Activated CD8-positive, alpha-beta memory T cell treated with anti-CD3 and anti-CD28 coated beads, Interleukin-2, amount 10 ng/mL, durations not matched to agents 7 days and 5 days (primary cell): ENCODE measurements at regions not wholly inside any gene's neighbourhood (a gene's known extent, or its start where the extent isn't known, plus 50 kb on each side); places are given as distances from the start of the nearest gene placed in this dataset.
"Not testable (repeated sequence)": the region's sequence is repeated elsewhere in the genome, so short reads cannot be mapped to it uniquely, and the experiment has no call there.

Experiments used
- ATAC-seq: fragments of 150-1000 bp; cut with Tn5 transposase; one replicate; pipeline ENCODE4 v1.10.0; 2021; ENCODE audit warnings: moderate library complexity
- CTCF ChIA-PET: fragments of 350-600 bp; sonication (Branson Sonifier 250); formaldehyde crosslinking; loops from one replicate; lab custom pipeline; 2021; ENCODE audit warnings: antibody characterized with exemption; lab: Charles Lee
- DNase-seq: peaks from one replicate; pipeline ENCODE4 v3.0.0-alpha.2; 2020
- H3K27ac Mint-ChIP-seq: one replicate; pipeline ENCODE4 v1.8.0; 2021; ENCODE audit warnings: mild to moderate bottlenecking, mixed read lengths
- H3K27me3 Mint-ChIP-seq: one replicate; pipeline ENCODE4 v1.8.0; 2021; ENCODE audit warnings: mixed read lengths
- H3K36me3 Mint-ChIP-seq: one replicate; pipeline ENCODE4 v1.8.0; 2021; ENCODE audit warnings: mild to moderate bottlenecking, mixed read lengths
- H3K4me1 Mint-ChIP-seq: one replicate; pipeline ENCODE4 v1.8.0; 2021; ENCODE audit warnings: mixed read lengths
- H3K4me3 Mint-ChIP-seq: one replicate; pipeline ENCODE4 v1.8.0; 2021; ENCODE audit warnings: mild to moderate bottlenecking, moderate library complexity, mixed read lengths
- H3K9me3 Mint-ChIP-seq: one replicate; pipeline ENCODE4 v1.8.0; 2022; ENCODE audit warnings: low read depth, mixed read lengths

GRCh38 chr10:21463436-21463835 lies 62.0 kb downstream of the SKIDA1 start:
- no peaks in the 10 kb centered on the region for H3K36me3 Mint-ChIP-seq
- H3K4me1 Mint-ChIP-seq, result no peaks in the 10 kb centered on the region
- no peak overlapping the region for H3K27ac Mint-ChIP-seq
- ATAC-seq (no peak), DNase-seq (no peak)
- H3K4me3 Mint-ChIP-seq, result no peak overlapping the region
- peaks cover 4% of the 10 kb centered on the region for H3K27me3 Mint-ChIP-seq
- peaks cover 2% of the 10 kb centered on the region for H3K9me3 Mint-ChIP-seq
- CTCF ChIA-PET, result no interaction called here

- Mint-ChIP-seq H3K4me1 (no peaks in the 10 kb centered on the region), H3K4me3 (no peak overlapping the region), H3K27me3 (peaks cover 3% of the 10 kb centered on the region), H3K9me3 (peaks cover 4% of the 10 kb centered on the region), H3K36me3 (no peaks in the 10 kb centered on the region), H3K27ac (no peak overlapping the region)
- ATAC-seq (no peak), DNase-seq (no peak)
- CTCF ChIA-PET, result no interaction called here
Observed at GRCh38 chr10:21458126-21458871, 67.2 kb downstream of the SKIDA1 start.

- no peak overlapping the region for H3K27ac Mint-ChIP-seq
- H3K4me1 Mint-ChIP-seq, result no peaks in the 10 kb centered on the region
- no peaks in the 10 kb centered on the region for H3K36me3 Mint-ChIP-seq
- ATAC-seq (no peak), DNase-seq (no peak)
- peaks cover 3% of the 10 kb centered on the region for H3K27me3 Mint-ChIP-seq
- CTCF ChIA-PET, result no interaction called here
- no peak overlapping the region for H3K4me3 Mint-ChIP-seq
- H3K9me3 Mint-ChIP-seq, result peaks cover 4% of the 10 kb centered on the region
Observed at GRCh38 chr10:21456160-21456559, 69.3 kb downstream of the SKIDA1 start.

GRCh38 chr10:21452203-21452602 lies 73.3 kb downstream of the SKIDA1 start:
- no peaks in the 10 kb centered on the region for H3K36me3 Mint-ChIP-seq

GRCh38 chr10:21449288-21449966 lies 76.1 kb downstream of the SKIDA1 start:
- ATAC-seq (no peak), DNase-seq (no peak)
- Mint-ChIP-seq H3K4me1 (no peaks in the 10 kb centered on the region), H3K9me3 (no peaks in the 10 kb centered on the region), H3K4me3 (no peak overlapping the region), H3K36me3 (no peaks in the 10 kb centered on the region), H3K27ac (no peak overlapping the region), H3K27me3 (peaks cover 2% of the 10 kb centered on the region)
- CTCF ChIA-PET, result no interaction called here

More at GRCh38 chr10:21452203-21452602, 73.3 kb downstream of the SKIDA1 start:
- CTCF ChIA-PET, result no interaction called here
- Mint-ChIP-seq H3K4me3 (no peak overlapping the region), H3K27ac (no peak overlapping the region), H3K9me3 (no peaks in the 10 kb centered on the region), H3K27me3 (peaks cover 3% of the 10 kb centered on the region), H3K4me1 (no peaks in the 10 kb centered on the region)
- no peak for DNase-seq
- no peak for ATAC-seq

GRCh38 chr10:21445163-21445562 lies 80.3 kb downstream of the SKIDA1 start:
- no peak for DNase-seq
- H3K4me3 Mint-ChIP-seq, result no peak overlapping the region
- no peaks in the 10 kb centered on the region for H3K36me3 Mint-ChIP-seq
- no peak overlapping the region for H3K27ac Mint-ChIP-seq
- no peaks in the 10 kb centered on the region for H3K27me3 Mint-ChIP-seq
- H3K4me1 Mint-ChIP-seq, result no peaks in the 10 kb centered on the region
- no peaks in the 10 kb centered on the region for H3K9me3 Mint-ChIP-seq
- CTCF ChIA-PET, result no interaction called here
- ATAC-seq, result no peak

- Mint-ChIP-seq H3K4me1 (no peaks in the 10 kb centered on the region), H3K36me3 (no peaks in the 10 kb centered on the region), H3K4me3 (no peak overlapping the region), H3K9me3 (no peaks in the 10 kb centered on the region), H3K27ac (no peak overlapping the region), H3K27me3 (no peaks in the 10 kb centered on the region)
- CTCF ChIA-PET, result no interaction called here
- no peak for ATAC-seq
- no peak for DNase-seq
Observed at GRCh38 chr10:21441625-21442024, 83.9 kb downstream of the SKIDA1 start.

GRCh38 chr10:21438914-21439313 lies 86.6 kb downstream of the SKIDA1 start:
- H3K27me3 Mint-ChIP-seq, H3K36me3 Mint-ChIP-seq, H3K27ac Mint-ChIP-seq, CTCF ChIA-PET, ATAC-seq, H3K4me1 Mint-ChIP-seq, DNase-seq, H3K4me3 Mint-ChIP-seq, H3K9me3 Mint-ChIP-seq: not testable (repeated sequence)

GRCh38 chr10:21437770-21438382 lies 87.6 kb downstream of the SKIDA1 start:
- CTCF ChIA-PET, result no interaction called here
- Mint-ChIP-seq H3K4me3 (no peak overlapping the region), H3K36me3 (no peaks in the 10 kb centered on the region), H3K27ac (no peak overlapping the region), H3K4me1 (no peaks in the 10 kb centered on the region), H3K9me3 (no peaks in the 10 kb centered on the region), H3K27me3 (peaks cover 4% of the 10 kb centered on the region)
- DNase-seq, result no peak
- no peak for ATAC-seq

- H3K4me3 Mint-ChIP-seq, result no peak overlapping the region
- peaks cover 4% of the 10 kb centered on the region for H3K27me3 Mint-ChIP-seq
- DNase-seq (no peak), ATAC-seq (no peak)
- no peaks in the 10 kb centered on the region for H3K9me3 Mint-ChIP-seq
- peaks cover 2% of the 10 kb centered on the region for H3K36me3 Mint-ChIP-seq
- H3K4me1 Mint-ChIP-seq, result peaks cover 6% of the 10 kb centered on the region
- H3K27ac Mint-ChIP-seq, result no peak overlapping the region
- CTCF ChIA-PET, result no interaction called here
Observed at GRCh38 chr10:21432266-21432665, 93.2 kb downstream of the SKIDA1 start.

- CTCF ChIA-PET, result no interaction called here
- Mint-ChIP-seq H3K36me3 (peaks cover 2% of the 10 kb centered on the region), H3K27me3 (peaks cover 4% of the 10 kb centered on the region), H3K4me3 (no peak overlapping the region), H3K9me3 (no peaks in the 10 kb centered on the region), H3K4me1 (peaks cover 6% of the 10 kb centered on the region), H3K27ac (no peak overlapping the region)
- DNase-seq, result no peak
- no peak for ATAC-seq
Observed at GRCh38 chr10:21431799-21432198, 93.7 kb downstream of the SKIDA1 start.

GRCh38 chr10:21427804-21428481 lies 97.5 kb downstream of the SKIDA1 start:
- no peak overlapping the region for H3K27ac Mint-ChIP-seq

GRCh38 chr10:21424459-21424861 lies 101.0 kb downstream of the SKIDA1 start:
- Mint-ChIP-seq H3K27me3 (peaks cover 2% of the 10 kb centered on the region), H3K36me3 (peaks cover 2% of the 10 kb centered on the region), H3K27ac (no peak overlapping the region), H3K4me1 (peaks cover 8% of the 10 kb centered on the region), H3K9me3 (no peaks in the 10 kb centered on the region), H3K4me3 (no peak overlapping the region)
- DNase-seq (no peak), ATAC-seq (no peak)
- CTCF ChIA-PET, result no interaction called here

More at GRCh38 chr10:21427804-21428481, 97.5 kb downstream of the SKIDA1 start:
- H3K27me3 Mint-ChIP-seq, result peaks cover 2% of the 10 kb centered on the region
- CTCF ChIA-PET, result no interaction called here
- H3K9me3 Mint-ChIP-seq, result no peaks in the 10 kb centered on the region
- ATAC-seq (no peak), DNase-seq (no peak)
- H3K4me1 Mint-ChIP-seq, result peaks cover 6% of the 10 kb centered on the region
- H3K36me3 Mint-ChIP-seq, result peaks cover 2% of the 10 kb centered on the region
- no peak overlapping the region for H3K4me3 Mint-ChIP-seq
